ENCODE measurements at regions not wholly inside any gene's neighbourhood (a gene's known extent, or its start where the extent isn't known, plus 50 kb on each side); places are given as distances from the start of the nearest gene placed in this dataset.
"Not testable (repeated sequence)": the region's sequence is repeated elsewhere in the genome, so short reads cannot be mapped to it uniquely, and the experiment has no call there.

- no peak for DNase-seq
These were observed 1045.0 kb downstream of the GLUD2 start for GRCh38 chrX:122092360-122092759.

GRCh38 chrX:122092978-122093377 lies 1045.6 kb downstream of the GLUD2 start:
- DNase-seq: no peak

GRCh38 chrX:122094611-122095010 lies 1047.2 kb downstream of the GLUD2 start:
- no peak for DNase-seq

DNA sequence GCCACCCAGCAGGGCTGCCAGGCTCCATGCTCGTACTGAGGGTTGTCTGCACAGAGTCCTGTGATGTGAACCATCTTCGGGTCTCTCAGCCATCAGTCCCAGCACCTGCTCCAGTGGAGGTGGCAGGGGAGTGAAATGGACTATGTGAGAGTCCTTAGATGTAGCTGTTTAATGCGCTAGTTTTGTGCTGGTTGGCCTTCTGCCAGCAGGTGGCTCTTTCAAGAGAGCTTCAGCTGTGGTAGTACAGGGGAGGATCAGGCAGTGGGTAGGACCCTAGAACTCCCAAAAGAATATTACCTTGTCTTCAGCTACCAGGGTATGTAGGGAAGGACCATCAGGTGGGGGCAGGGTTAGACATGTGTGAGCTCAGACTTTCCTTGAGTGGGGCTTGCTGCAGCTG lies 1066.0 kb downstream of the GLUD2 start:
- no peak for DNase-seq

DNA sequence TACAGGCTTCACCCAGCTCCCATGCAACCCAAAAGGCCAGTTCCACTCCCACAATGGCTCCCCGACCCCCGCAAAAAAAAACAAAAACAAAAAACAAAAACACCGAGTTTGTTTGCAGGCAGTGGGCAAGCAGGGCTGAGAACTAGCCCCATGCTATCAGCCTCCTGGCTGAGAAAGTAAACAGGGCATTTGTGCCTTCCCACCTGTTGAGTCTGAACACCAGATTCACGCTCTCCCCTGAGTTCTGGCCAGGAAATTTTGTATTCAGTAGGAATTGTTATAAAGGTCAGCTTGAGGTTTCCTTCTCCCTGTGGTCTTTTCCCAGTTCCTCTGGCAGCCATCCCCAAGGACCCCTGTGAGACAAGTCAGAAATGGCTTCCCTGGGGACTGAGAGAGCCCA lies 1066.5 kb downstream of the GLUD2 start:
- no peak for DNase-seq

DNA sequence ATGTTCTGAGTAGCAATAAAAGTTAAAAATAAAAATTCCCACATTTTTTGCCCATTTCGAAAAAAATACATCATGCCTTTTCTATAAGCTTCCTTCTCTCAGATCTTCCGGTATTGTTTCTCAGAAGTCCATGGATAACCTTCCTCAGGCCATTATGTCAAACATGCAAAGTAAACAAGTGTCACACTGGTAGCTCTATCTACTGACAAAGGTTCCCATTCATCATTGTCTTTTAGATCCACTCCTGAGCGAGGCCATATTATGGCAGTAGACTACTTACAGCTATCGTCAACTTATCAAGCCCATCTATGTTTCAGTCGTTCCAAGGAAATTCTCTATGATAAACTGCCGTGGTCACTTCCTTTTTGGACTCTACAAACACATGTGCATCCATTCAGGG lies 1068.2 kb downstream of the GLUD2 start:
- DNase-seq: no peak

GRCh38 chrX:122119361-122119760 lies 1064.7 kb upstream of the GRIA3 start:
- DNase-seq: no peak

- DNase-seq: no peak
These were observed 1061.8 kb upstream of the GRIA3 start for GRCh38 chrX:122122274-122122673.

GRCh38 chrX:122133478-122133877 lies 1050.6 kb upstream of the GRIA3 start:
- no peak for DNase-seq

DNA sequence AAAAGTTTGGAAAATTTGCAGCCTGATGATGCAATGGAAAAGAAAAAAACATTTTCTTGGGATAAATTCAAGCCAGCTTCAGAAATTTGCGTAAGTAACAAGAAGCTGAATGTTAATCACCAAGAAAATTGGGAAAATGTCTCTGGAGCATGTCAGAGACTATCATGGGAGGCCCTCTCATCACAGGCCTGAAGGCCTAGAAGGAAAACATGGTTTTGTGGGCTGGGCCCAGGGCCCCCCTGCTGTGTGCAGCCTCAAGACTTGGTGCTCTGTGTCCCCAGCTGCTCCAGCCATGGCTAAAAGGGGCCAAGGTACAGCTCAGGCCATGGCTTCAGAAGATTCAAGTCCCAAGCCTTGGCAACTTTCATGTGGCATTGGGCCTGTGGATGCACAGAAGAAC lies 1049.8 kb upstream of the GRIA3 start:
- DNase-seq: no peak

- DNase-seq: no peak
These were observed 1049.0 kb upstream of the GRIA3 start for GRCh38 chrX:122135070-122135469.

- not testable (repeated sequence) for DNase-seq
These were observed 1043.9 kb upstream of the GRIA3 start for GRCh38 chrX:122140219-122140618.

DNA sequence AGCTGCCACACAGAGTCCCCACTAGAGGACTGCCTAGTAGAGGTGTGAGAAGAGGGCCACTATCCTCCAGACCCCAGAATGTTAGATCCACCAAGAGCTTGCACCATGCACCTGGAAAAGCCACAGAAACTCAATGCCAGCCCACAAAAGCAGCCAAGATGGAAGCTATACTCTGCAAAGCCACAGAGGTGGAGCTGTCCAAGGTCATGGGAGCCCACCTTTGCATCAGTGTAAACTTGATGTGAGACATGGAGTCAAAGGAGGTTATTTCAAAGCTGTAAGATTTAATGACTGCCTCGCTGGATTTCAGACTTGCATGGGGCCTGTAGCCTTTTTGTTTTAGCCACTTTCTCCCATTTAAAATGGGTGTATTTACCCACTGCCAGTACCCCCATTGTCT lies 1030.1 kb upstream of the GRIA3 start:
- no peak for DNase-seq

DNA sequence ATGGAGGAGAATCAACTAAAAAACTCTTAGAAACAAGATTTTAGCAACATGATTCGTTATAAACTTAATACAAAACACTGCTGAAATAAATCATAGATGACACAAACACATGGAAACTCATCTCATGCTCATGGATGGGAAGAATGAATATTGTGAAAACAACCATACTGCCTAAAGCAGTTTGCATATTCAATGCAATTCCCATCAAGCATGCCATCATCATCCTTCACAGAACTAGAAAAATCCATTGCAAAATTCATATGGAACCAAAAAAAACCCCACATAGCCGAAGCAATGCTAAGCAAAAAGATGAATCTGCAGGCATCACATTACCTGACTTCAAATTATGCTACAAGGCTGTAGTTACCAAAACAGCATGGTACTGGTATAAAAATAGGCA lies 1015.8 kb upstream of the GRIA3 start:
- no peak for DNase-seq

GRCh38 chrX:122184791-122185190 lies 999.3 kb upstream of the GRIA3 start:
- no peak for DNase-seq

DNA sequence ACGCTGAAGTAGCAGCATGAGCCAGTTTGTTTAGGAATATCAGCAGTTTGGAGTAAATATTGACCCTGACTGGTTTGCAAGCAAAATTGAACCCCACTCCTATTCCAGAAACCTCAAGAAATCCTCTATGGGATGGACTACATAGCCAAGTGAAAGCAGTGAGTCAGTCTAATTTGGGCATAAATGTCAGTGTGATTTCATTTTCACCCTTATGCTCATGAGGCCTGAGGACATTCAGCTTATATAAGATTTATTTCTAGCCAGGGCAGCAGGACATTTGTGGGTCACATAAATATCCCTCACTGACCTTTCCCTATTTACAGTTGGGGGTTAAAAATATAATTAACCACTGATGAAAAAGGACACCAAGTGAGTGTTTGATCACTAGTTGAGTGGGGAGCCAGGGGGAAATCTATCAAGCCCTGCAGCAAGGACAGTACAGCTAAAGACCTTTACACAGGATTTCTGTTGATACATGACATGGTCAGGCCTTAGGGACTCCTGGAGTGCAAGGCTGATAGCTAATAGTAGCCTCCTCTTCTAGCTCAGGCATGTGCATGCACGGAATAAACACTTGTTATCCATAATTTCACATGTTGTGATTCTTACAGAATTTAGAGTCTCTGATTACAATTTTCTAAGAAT lies 996.9 kb upstream of the GRIA3 start:
- DNase-seq: no peak

GRCh38 chrX:122188751-122189150 lies 995.3 kb upstream of the GRIA3 start:
- DNase-seq: no peak

DNA sequence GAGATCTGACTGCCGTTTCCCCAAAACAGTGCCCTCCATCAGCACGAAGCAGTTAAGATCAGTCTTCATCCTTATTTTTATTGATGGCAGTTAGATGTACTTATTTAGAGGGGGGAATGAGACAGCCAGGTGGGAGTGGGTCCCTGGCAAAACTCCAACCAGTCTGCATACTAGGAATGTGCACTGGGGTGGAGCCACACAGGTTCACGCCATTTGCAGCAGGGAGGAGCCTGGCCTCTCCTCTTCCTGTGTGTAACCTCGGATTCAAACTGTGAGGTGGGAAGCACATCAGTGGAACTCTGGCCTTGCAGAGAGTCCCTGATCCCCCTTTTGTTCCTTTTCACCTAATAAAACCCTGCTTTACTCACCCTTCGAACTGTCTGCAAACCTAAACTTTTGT lies 987.7 kb upstream of the GRIA3 start:
- DNase-seq: no peak

DNA sequence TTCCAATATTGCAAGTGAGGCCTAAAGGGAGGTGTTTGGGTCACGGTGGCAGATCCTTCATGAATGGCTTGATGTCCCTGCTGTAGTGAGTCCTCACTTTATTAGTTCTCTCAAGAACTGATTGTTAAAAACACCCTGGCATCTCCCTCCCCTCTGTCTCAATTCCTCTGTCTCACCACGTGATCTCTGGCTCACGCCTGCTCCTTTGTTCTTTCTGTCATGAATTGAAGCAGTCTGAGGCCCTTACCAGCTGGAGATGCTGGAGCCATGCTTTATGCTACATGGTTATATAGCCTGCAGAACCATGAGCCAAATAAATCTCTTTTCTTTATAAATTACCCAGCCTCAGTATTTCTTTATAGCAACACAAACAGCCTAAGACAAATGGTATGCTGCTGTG lies 980.7 kb upstream of the GRIA3 start:
- no peak for DNase-seq

DNA sequence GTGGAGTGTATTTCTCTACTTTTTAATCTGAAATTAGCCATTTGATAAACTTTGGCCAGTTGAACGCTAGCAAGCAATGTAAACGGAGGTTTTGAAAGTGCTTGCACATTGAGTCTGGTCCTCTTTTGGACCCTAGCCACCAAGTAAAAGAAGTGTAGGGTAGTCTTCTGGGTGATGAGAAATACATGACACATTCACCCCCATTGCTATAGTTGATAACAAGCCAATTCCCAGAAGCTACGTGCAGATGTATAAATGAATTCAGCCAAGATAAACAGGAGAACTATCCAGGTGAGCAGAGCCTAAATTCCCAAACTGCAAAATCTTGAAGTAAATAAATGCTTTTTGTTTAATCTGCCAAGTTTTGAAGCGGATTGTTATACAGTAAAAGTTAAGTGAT lies 965.4 kb upstream of the GRIA3 start:
- no peak for DNase-seq

DNA sequence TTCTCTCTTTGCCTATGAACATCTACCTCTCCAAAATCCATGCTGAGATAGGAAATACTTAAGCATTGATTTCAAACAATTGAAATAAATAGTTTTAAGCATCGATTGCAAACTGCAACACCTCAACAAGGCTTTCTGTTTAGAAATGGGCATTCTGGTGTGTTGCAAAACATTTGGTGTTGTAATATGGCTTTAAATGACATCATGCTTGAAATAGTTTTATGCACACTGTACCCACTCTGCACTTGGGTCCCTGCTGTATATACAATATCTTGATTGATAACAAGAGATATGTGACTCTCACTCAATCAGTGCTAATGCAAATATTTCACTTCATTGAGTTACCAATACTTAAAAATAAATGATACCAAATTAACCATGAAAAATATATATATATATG lies 964.9 kb upstream of the GRIA3 start:
- DNase-seq: no peak

DNA sequence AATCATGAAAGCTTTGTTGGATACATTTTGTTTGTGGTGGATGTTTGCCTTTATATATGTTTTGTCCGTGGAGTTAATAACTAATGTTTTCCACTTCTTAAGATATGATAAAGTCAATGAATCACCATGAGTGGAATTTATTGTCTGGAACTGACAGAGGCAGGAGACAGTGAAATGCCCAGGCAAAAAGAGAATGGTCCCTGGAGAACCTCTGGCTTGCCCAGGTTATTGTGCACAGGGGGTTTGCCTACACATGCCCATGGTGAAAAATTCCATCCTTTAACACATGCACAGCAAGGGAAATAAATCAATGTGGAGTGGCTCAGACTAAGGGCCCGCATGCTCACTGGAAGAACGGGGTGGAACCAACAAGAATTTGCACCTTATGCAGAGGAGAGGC lies 964.3 kb upstream of the GRIA3 start:
- no peak for DNase-seq

DNA sequence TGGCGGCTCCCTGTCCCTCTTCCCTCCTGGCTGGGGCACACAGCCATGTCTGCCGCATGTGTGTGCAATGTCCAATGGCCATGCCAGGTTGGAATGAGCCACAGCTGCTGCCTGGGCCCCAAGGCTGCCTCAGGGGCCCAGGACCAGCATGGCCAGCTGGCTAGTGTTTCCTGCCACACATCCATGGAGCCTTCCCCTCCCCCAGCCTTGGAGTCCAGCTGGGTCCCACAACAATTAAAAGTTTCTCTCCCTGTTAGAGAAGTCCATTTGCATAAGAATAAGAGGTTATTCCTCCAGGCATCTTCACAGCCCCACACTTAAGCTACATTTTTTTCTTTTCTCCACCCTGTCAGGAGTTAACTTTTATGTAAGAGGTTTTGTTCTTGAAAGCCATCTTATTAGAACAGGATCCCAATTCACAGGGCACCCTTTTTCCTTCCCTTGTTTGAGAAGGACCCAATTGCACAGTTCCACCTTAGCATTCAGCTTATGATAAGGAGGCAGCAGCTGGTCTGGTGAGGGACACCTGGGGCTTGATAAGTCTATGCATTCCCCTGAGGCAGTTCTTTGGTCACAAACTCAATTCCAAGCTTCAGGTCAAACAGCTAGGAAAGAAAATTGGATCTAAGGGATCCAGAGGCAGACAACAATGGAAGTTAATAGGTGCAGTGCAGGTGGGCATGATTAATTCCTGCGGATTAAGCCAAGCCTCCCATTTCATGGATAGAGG lies 963.3 kb upstream of the GRIA3 start:
- DNase-seq: no peak

- DNase-seq: not testable (repeated sequence)
These were observed 962.3 kb upstream of the GRIA3 start for GRCh38 chrX:122221810-122222209.

DNA sequence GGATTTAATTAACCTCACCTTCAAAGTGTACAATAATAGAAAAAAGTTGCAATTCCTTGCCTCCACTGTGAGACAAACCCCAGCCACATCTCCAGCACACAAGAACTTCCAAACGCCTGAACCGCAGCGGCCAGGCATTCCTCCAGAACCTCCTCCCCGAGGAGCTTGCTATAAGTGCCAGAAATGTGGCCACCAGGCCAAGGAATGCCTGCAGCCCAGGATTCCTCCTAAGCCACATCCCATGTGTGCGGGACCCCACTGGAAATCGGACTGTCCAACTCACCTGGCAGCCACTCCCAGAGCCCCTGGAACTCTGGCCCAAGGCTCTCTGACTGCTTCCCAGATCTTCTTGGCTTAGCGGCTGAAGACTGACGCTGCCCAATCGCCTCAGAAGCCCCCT lies 959.9 kb upstream of the GRIA3 start:
- DNase-seq: not testable (repeated sequence)

Measured in stimulated activated CD4-positive, alpha-beta T cell treated with anti-CD3 and anti-CD28 coated beads, Interleukin-12 subunit alpha, Interleukin-12 subunit beta, amount 100 ng/mL, for 4 hours (primary cell).